Body of pancreas (tissue), 4 donors: ENCODE measurements at regions not wholly inside any gene's neighbourhood (a gene's known extent, or its start where the extent isn't known, plus 50 kb on each side); places are given as distances from the start of the nearest gene placed in this dataset.

Source experiments
- ATAC-seq: fragments of 150-250 bp; one replicate; pipeline ENCODE4 v1.9.1; 2016
- DNase-seq, 4 donors: peaks; one replicate each; pipeline ENCODE4 v3.0.0-alpha.2; 2019
- H3K27ac ChIP-seq, 4 donors: fragments of 200-600 bp; sonication (generic); 1 replicate in 3 of 4; 2 replicates in 1 of 4; pipeline versions ENCODE4 v1.5.1 to v1.6.1; 2016 to 2019; ENCODE audit warnings: mild to moderate bottlenecking in 1 of 4, mixed read lengths in 1 of 4, moderate library complexity in 1 of 4
- H3K27me3 ChIP-seq, 2 donors: fragments of 200-600 bp; sonication (generic); one replicate each; pipeline ENCODE4 v1.6.0; 2016; ENCODE audit warnings: mild to moderate bottlenecking in 1 of 2
- H3K36me3 ChIP-seq, 2 donors: fragments of 200-600 bp; sonication (generic); replicated peaks in 1 of 2; 2 replicates each; pipeline ENCODE4 v1.5.1; 2016; ENCODE audit warnings: low read depth in 2 of 2; ENCODE audit not compliant: insufficient read depth in 1 of 2
- H3K4me1 ChIP-seq: fragments of 200-600 bp; sonication (generic); one replicate; pipeline ENCODE4 v1.6.0; 2016
- H3K4me3 ChIP-seq, 2 donors: fragments of 200-600 bp; sonication (generic); 1 replicate in 1 of 2; 2 replicates in 1 of 2; pipeline ENCODE4 v1.5.1; 2016 to 2019
- H3K9me3 ChIP-seq, 3 donors: fragments of 200-600 bp; sonication (generic); 1 replicate in 2 of 3; 2 replicates in 1 of 3; pipeline ENCODE4 v1.5.1; 2016
- POLR2A ChIP-seq, 3 donors: fragments of 450-650 bp; IDR thresholded peaks; one replicate each; pipeline ENCODE4 v1.6.1; 2016; ENCODE audit warnings: antibody characterized with exemption in 3 of 3, mild to moderate bottlenecking in 2 of 3
- WGBS, 2 donors: methylation state at CpG; one replicate each; pipeline ENCODE4 v1.1.5; 2017; 5-methylcytosine and 5-hydroxymethylcytosine counted together
- intact Hi-C: fragments of 100-400 bp; cut with DNase I; formaldehyde crosslinking; loops from one replicate; pipeline ENCODE4 v1.15.1; 2023
- TF ChIP-seq, protein P1 (sequence below), 7 experiments: fragments of 450-650 bp in 4 of 7; fragments of 200-600 bp in 3 of 7; sonication (generic) in 3 of 7; IDR thresholded peaks; one replicate each; pipeline ENCODE4 v1.5.1; 2016 to 2019; ENCODE audit warnings: antibody characterized with exemption in 7 of 7

DNA sequence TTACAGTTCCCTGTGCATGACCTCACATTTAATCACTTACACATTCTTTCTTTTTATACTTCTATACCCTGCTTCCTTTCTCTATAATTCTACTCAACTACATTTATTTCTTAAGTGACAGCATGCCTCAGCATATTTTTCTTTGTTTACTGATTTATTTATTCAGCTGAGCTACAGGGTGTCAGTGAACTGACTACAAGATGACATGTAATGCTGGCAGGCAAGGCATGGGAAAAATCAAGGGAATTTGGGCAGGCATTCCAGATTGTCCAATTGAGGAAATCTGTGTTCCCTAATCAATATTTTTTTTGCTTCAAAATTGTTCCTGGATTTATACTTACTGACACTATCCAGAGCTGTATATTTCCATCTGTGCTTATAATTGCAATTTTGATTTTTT lies 875.5 kb downstream of the C4orf33 start:
- no peak for ATAC-seq

DNA sequence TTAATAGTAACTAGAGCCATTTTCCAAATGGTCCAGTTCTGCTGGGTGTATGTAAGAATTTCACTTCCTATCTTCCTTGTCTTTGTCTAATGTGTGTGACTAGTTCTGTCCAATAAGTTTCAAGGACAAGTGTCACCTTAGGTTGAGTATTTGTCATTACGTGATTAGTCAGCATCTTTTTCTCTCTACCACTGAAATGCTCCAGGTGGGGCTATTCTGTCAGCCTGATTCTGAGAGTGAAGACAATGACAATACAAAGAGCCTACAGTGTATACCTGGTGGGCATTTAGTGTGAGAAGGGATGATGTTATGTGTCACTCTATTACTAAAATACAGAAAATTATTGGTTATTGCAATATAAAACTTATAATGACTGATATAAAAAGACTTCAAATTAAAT lies 876.3 kb downstream of the C4orf33 start:
- no peak for ATAC-seq
- H3K4me1 ChIP-seq, result no peaks in the 10 kb centered on the region
- intact Hi-C loops, result no loop called here
- TF ChIP-seq, protein P1, sequence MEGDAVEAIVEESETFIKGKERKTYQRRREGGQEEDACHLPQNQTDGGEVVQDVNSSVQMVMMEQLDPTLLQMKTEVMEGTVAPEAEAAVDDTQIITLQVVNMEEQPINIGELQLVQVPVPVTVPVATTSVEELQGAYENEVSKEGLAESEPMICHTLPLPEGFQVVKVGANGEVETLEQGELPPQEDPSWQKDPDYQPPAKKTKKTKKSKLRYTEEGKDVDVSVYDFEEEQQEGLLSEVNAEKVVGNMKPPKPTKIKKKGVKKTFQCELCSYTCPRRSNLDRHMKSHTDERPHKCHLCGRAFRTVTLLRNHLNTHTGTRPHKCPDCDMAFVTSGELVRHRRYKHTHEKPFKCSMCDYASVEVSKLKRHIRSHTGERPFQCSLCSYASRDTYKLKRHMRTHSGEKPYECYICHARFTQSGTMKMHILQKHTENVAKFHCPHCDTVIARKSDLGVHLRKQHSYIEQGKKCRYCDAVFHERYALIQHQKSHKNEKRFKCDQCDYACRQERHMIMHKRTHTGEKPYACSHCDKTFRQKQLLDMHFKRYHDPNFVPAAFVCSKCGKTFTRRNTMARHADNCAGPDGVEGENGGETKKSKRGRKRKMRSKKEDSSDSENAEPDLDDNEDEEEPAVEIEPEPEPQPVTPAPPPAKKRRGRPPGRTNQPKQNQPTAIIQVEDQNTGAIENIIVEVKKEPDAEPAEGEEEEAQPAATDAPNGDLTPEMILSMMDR (IDR thresholded peaks at IDR 0.05), result no peak
- no peak for TF ChIP-seq POLR2A (IDR thresholded peaks at IDR 0.05)
- no peak overlapping the region for H3K27ac ChIP-seq
- no peaks in the 10 kb centered on the region for H3K27me3 ChIP-seq
- no peak overlapping the region for H3K4me3 ChIP-seq
- no peaks in the 10 kb centered on the region for H3K9me3 ChIP-seq
- WGBS, 2 donors, result 53 to 85% methylated on average over 1 of the region's 1 CpG
- DNase-seq, result no peak
- H3K36me3 ChIP-seq, result no peaks in the 10 kb centered on the region

More for the DNA sequence above, 875.5 kb downstream of the C4orf33 start:
- no peaks in the 10 kb centered on the region for H3K4me1 ChIP-seq
- DNase-seq, result no peak
- TF ChIP-seq, protein P1 (IDR thresholded peaks at IDR 0.05), result no peak
- no peak for TF ChIP-seq POLR2A (IDR thresholded peaks at IDR 0.05)
- intact Hi-C loops, result no loop called here
- no peaks in the 10 kb centered on the region for H3K36me3 ChIP-seq
- no peak overlapping the region for H3K27ac ChIP-seq
- H3K4me3 ChIP-seq, result no peak overlapping the region
- H3K9me3 ChIP-seq, result no peaks in the 10 kb centered on the region
- no peaks in the 10 kb centered on the region for H3K27me3 ChIP-seq

DNA sequence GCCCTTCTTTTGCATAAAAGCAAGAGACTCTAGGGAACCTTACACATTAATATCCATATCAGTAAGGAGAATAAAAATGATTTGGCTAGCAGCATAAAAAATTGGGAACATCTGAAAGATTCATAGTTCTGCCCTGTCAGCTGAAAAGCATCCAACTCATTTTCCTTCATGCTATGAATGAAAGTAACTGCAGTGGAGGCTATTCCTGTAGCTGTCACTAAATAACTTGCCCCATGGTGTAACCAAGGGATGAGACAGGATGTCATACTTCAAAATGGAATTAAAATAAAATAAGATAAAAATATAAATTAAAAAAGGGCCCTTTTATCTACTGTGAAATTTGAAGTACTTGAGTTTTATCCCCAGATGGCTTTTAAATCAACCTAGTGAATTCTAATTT lies 878.8 kb downstream of the C4orf33 start:
- ATAC-seq (no peak), DNase-seq (no peak)
- intact Hi-C loops, result no loop called here
- Histone ChIP-seq H3K36me3 (no peaks in the 10 kb centered on the region), H3K27me3 (no peaks in the 10 kb centered on the region), H3K4me3 (no peak overlapping the region), H3K9me3 (no peaks in the 10 kb centered on the region), H3K4me1 (no peaks in the 10 kb centered on the region), H3K27ac (no peak overlapping the region)
- TF ChIP-seq POLR2A (IDR thresholded peaks at IDR 0.05), result no peak
- TF ChIP-seq, protein P1 (IDR thresholded peaks at IDR 0.05), result no peak

DNA sequence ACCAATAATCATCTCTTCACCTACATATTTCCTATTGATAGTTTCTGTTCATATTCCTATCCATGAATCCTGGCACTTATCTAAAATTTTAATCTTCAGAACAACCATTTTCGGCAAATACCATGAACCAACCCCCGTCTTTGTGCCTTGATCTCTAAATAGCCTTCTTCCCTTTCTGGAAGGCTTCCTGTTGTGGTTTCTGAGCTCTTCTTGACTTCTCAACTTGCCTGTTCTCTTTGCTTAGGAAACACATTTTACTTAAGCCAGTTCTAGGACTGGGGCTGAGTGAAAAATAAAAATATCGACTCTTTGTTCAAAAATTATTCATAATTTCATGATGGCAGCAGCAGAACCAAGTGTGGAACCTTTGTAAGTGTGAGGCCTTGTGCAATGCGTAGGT lies 882.4 kb downstream of the C4orf33 start:
- DNase-seq (no peak), ATAC-seq (no peak)
- Histone ChIP-seq H3K4me1 (no peaks in the 10 kb centered on the region), H3K27me3 (no peaks in the 10 kb centered on the region), H3K9me3 (no peaks in the 10 kb centered on the region), H3K27ac (no peak overlapping the region), H3K4me3 (no peak overlapping the region), H3K36me3 (no peaks in the 10 kb centered on the region)
- WGBS, 2 donors, result 78 to 94% methylated on average over 4 of the region's 4 CpGs
- TF ChIP-seq, protein P1 (IDR thresholded peaks at IDR 0.05), result no peak
- no peak for TF ChIP-seq POLR2A (IDR thresholded peaks at IDR 0.05)
- intact Hi-C loops, result no loop called here

DNA sequence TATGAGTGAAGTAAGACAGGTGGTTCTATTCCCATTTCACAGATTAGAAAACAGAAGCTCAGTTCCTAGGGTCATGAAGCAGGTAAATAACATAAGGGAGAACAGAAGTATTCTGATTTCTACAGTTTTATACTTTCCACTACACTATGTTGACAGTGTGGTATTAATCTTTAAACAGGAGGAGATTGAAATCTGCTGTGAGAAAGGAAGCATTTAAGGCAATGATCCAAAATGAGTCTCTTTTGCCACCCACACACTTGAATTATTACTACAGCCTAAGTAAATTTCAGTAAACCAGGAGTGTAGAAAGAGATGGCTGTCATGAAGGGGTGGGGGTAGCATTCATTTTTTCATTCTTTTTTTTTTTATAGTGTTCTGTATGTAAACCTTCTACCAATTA lies 893.0 kb downstream of the C4orf33 start:
- no peak for TF ChIP-seq POLR2A (IDR thresholded peaks at IDR 0.05)
- TF ChIP-seq, protein P1 (IDR thresholded peaks at IDR 0.05), result no peak
- no peak overlapping the region for H3K27ac ChIP-seq
- no peaks in the 10 kb centered on the region for H3K36me3 ChIP-seq
- no peak for DNase-seq
- no peaks in the 10 kb centered on the region for H3K9me3 ChIP-seq
- H3K4me1 ChIP-seq, result no peaks in the 10 kb centered on the region
- H3K4me3 ChIP-seq, result no peak overlapping the region
- intact Hi-C loops, result no loop called here
- no peak for ATAC-seq
- H3K27me3 ChIP-seq, result no peaks in the 10 kb centered on the region
